HCT116 (cell line): ENCODE measurements at regions not wholly inside any gene's neighbourhood (a gene's known extent, or its start where the extent isn't known, plus 50 kb on each side); places are given as distances from the start of the nearest gene placed in this dataset.

Experiments used
- ATAC-seq: fragments of 200-7000 bp; cut with Tn5 transposase; 2 replicates; pipeline ENCODE4 v1.9.1; 2020; ENCODE audit warnings: mild to moderate bottlenecking, moderate library complexity
- BruUV-seq: library from RNA; stranded (reverse); fragments of 400-500 nt; replicated peaks from 2 replicates; lab custom pipeline; 2021; lab: Mats Ljungman, UMichigan
- CTCF ChIA-PET: fragments of 300-600 bp; sonication (Branson Sonifier 250); formaldehyde crosslinking; loops from one replicate; lab custom pipeline; 2021; ENCODE audit warnings: antibody characterized with exemption; lab: Charles Lee
- POLR2A ChIA-PET: fragments of 300-600, 350-600 bp; sonication (Branson Sonifier 250); formaldehyde crosslinking; loops from one replicate; lab custom pipeline; 2021; ENCODE audit warnings: antibody characterized with exemption; lab: Charles Lee
- RAD21 ChIA-PET, 2 experiments: fragments of 300-600 bp; sonication (Branson Sonifier 250); formaldehyde crosslinking; loops; one replicate each; lab custom pipeline; 2023; ENCODE audit warnings: low total read pairs in 2 of 2; ENCODE audit not compliant: uncharacterized antibody in 2 of 2, unreplicated experiment in 2 of 2, low non-redundant PET in 1 of 2; lab: Charles Lee
- DNase-seq: peaks from one replicate; pipeline ENCODE4 v3.0.0-alpha.2; 2010; ENCODE audit warnings: low read depth, low spot score
- H2AFZ ChIP-seq: fragments of 200-600 bp; shearing (Covaris generic), sonication (generic); 2 replicates; pipeline ENCODE4 v1.6.1; 2017; ENCODE audit warnings: low read depth, mixed run types, mixed read lengths, antibody characterized with exemption, low read length; ENCODE audit not compliant: poor library complexity, severe bottlenecking
- H3K27ac ChIP-seq: 2 replicates; pipeline ENCODE4 v1.5.1; 2012; ENCODE audit warnings: low read depth, low read length
- H3K27me3 ChIP-seq: fragments of 200-600 bp; sonication (generic); 2 replicates; pipeline ENCODE4 v1.6.1; 2016; ENCODE audit warnings: mixed run types, low read length, mixed read lengths; ENCODE audit not compliant: insufficient read depth
- H3K36me3 ChIP-seq, 2 experiments: fragments of 200-500 bp in 1 of 2; fragments of 200-600 bp in 1 of 2; sonication (Bioruptor generic) in 1 of 2; sonication (generic) in 1 of 2; 2 replicates each; pipeline versions ENCODE4 v1.5.1 to v1.6.1; 2014 to 2016; ENCODE audit warnings: low read length in 2 of 2, inconsistent platforms in 1 of 2, mixed read lengths in 1 of 2, mixed run types in 1 of 2; ENCODE audit not compliant: insufficient read depth in 2 of 2, control insufficient read depth in 1 of 2
- H3K4me1 ChIP-seq, 2 experiments: fragments of 200-600 bp in 1 of 2; sonication (generic) in 1 of 2; 2 replicates each; pipeline versions ENCODE4 v1.5.1 to v1.6.1; 2012 to 2017; ENCODE audit warnings: low read length in 2 of 2, inconsistent platforms in 1 of 2, mild to moderate bottlenecking in 1 of 2, mixed read lengths in 1 of 2, mixed run types in 1 of 2, moderate library complexity in 1 of 2; ENCODE audit not compliant: insufficient read depth in 2 of 2, control insufficient read depth in 1 of 2
- H3K4me2 ChIP-seq: fragments of 200-600 bp; sonication (generic); 2 replicates; pipeline ENCODE4 v1.6.1; 2017; ENCODE audit warnings: mixed run types, low read length, mixed read lengths
- H3K4me3 ChIP-seq, 2 experiments: fragments of 200-600 bp in 1 of 2; sonication (generic) in 1 of 2; replicated peaks in 1 of 2; 2 replicates each; pipeline ENCODE4 v1.5.1; 2011 to 2016; ENCODE audit warnings: low read length in 2 of 2, control low read depth in 1 of 2, low read depth in 1 of 2, mild to moderate bottlenecking in 1 of 2, mixed read lengths in 1 of 2, mixed run types in 1 of 2
- H3K79me2 ChIP-seq: fragments of 200-600 bp; sonication (generic); 2 replicates; pipeline ENCODE4 v1.6.1; 2017; ENCODE audit warnings: mild to moderate bottlenecking, mixed run types, low read length, moderate library complexity, mixed read lengths; ENCODE audit not compliant: insufficient read depth
- H3K9ac ChIP-seq: fragments of 200-600 bp; sonication (generic); 2 replicates; pipeline ENCODE4 v1.6.1; 2016; ENCODE audit warnings: low read length, mixed read lengths
- H3K9me2 ChIP-seq: fragments of 200-600 bp; sonication (generic), shearing (Covaris generic); 2 replicates; pipeline ENCODE4 v1.6.1; 2017; ENCODE audit warnings: mixed run types, mild to moderate bottlenecking, moderate library complexity; ENCODE audit not compliant: insufficient read depth
- H3K9me3 ChIP-seq, 2 experiments: fragments of 200-500 bp in 1 of 2; fragments of 200-600 bp in 1 of 2; sonication (Bioruptor generic) in 1 of 2; sonication (generic) in 1 of 2; 2 replicates each; pipeline ENCODE4 v1.6.1; 2014 to 2017; ENCODE audit warnings: low read length in 2 of 2, mixed read lengths in 2 of 2, inconsistent platforms in 1 of 2, low read depth in 1 of 2, mild to moderate bottlenecking in 1 of 2, mixed run types in 1 of 2, moderate library complexity in 1 of 2; ENCODE audit not compliant: control insufficient read depth in 1 of 2, insufficient read depth in 1 of 2
- H4K20me1 ChIP-seq: fragments of 200-600 bp; sonication (generic), shearing (Covaris generic); 2 replicates; pipeline ENCODE4 v1.6.1; 2017; ENCODE audit warnings: mixed run types, mild to moderate bottlenecking, moderate library complexity; ENCODE audit not compliant: insufficient read depth
- CBX3 ChIP-seq: IDR thresholded peaks from 2 replicates; pipeline ENCODE4 v1.6.1; 2012; ENCODE audit warnings: low read depth
- EGR1 ChIP-seq: IDR thresholded peaks from 2 replicates; pipeline ENCODE4 v1.6.1; 2012; ENCODE audit warnings: low read depth
- POLR2AphosphoS5 ChIP-seq: IDR thresholded peaks from 2 replicates; pipeline ENCODE4 v1.6.1; 2011; ENCODE audit warnings: mild to moderate bottlenecking, low read depth, low read length, moderate library complexity
- RAD21 ChIP-seq: IDR thresholded peaks from 2 replicates; pipeline ENCODE4 v1.6.1; 2012; ENCODE audit warnings: low read depth, mild to moderate bottlenecking
- SIN3A ChIP-seq: IDR thresholded peaks from 2 replicates; pipeline ENCODE4 v1.6.1; 2012; ENCODE audit warnings: low read depth
- YY1 ChIP-seq: IDR thresholded peaks from 2 replicates; pipeline ENCODE4 v1.6.1; 2011; ENCODE audit warnings: low read length, low read depth, moderate library complexity, mild to moderate bottlenecking; ENCODE audit not compliant: insufficient replicate concordance; ENCODE audit errors: extremely low read depth
- ZFX ChIP-seq: fragments of 450-650 bp; IDR thresholded peaks from 2 replicates; pipeline ENCODE4 v1.6.1; 2017
- ZNF274 ChIP-seq: fragments of 200-500 bp; sonication (Bioruptor generic); IDR thresholded peaks from 2 replicates; pipeline ENCODE4 v1.6.1; 2014; ENCODE audit warnings: mild to moderate bottlenecking, low read depth, low read length, inconsistent platforms
- intact Hi-C: fragments of 100-400 bp; cut with micrococcal nuclease; formaldehyde crosslinking; loops from 2 replicates; pipeline ENCODE4 v1.10.0; 2022
- TF ChIP-seq, protein P1 (sequence below): IDR thresholded peaks from 2 replicates; pipeline ENCODE4 v1.6.1; 2011; ENCODE audit warnings: mild to moderate bottlenecking, low read length, moderate library complexity; ENCODE audit not compliant: insufficient replicate concordance; ENCODE audit errors: extremely low read depth
- TF ChIP-seq, protein P2 (sequence below): IDR thresholded peaks from 2 replicates; pipeline ENCODE4 v1.6.1; 2012

DNA sequence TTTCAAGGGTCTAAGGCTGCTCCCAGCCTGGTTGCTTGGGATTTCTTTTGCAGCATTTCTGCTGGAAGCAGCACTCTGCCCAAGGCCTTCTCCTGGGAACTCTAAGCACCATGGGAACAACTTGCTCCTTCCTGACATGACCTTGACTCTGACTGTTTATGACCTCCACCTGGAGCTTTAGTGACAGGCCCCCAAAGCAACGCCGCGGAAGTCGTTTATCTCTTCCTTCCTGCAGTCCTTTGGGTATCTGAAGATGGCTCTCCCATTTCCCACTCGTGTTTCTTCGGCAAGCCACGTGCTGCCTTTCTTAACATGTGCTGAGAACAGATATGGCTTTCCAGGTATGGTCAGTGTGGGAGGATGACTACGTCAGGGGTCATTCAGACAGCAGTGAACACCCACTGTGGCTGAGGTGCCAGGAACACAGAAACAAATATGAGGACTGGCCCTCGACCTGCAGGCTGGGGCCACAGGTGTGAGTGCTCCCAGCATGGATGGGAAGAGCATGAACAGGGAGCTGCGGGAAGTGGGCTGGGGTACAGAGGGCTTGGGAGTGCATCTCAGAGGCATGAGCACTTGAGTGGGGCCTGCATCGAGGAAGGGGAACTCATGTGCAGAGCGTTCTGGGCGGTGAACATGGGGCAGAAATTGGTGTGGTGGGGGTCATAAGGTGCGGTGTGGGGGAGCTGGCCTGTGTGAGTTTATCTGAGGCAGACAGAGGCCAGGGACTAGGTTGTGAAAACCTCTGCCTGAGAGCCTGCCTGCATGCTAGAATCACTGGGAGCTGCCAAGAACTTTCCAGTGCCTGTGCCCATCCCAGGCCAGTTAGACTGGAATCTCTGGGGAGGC, 140.5 kb downstream of the TSN start:
- Histone ChIP-seq H3K27ac (no peak overlapping the region), H4K20me1 (no peaks in the 10 kb centered on the region), H3K79me2 (no peaks in the 10 kb centered on the region), H3K9ac (no peak overlapping the region), H3K9me3 (no peaks in the 10 kb centered on the region), H2AFZ (no peak overlapping the region), H3K36me3 (no peaks in the 10 kb centered on the region), H3K4me2 (no peak overlapping the region), H3K4me1 (no peaks in the 10 kb centered on the region), H3K9me2 (no peaks in the 10 kb centered on the region), H3K4me3 (no peak overlapping the region), H3K27me3 (no peaks in the 10 kb centered on the region)
- BruUV-seq, result no TSS peak
- TF ChIP-seq ZNF274 (no peak), ZFX (no peak), SIN3A (no peak), EGR1 (no peak), YY1 (no peak), POLR2AphosphoS5 (no peak), RAD21 (no peak), CBX3 (no peak)
- TF ChIP-seq, protein P1, sequence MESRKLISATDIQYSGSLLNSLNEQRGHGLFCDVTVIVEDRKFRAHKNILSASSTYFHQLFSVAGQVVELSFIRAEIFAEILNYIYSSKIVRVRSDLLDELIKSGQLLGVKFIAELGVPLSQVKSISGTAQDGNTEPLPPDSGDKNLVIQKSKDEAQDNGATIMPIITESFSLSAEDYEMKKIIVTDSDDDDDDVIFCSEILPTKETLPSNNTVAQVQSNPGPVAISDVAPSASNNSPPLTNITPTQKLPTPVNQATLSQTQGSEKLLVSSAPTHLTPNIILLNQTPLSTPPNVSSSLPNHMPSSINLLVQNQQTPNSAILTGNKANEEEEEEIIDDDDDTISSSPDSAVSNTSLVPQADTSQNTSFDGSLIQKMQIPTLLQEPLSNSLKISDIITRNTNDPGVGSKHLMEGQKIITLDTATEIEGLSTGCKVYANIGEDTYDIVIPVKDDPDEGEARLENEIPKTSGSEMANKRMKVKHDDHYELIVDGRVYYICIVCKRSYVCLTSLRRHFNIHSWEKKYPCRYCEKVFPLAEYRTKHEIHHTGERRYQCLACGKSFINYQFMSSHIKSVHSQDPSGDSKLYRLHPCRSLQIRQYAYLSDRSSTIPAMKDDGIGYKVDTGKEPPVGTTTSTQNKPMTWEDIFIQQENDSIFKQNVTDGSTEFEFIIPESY, result no peak
- TF ChIP-seq, protein P2, sequence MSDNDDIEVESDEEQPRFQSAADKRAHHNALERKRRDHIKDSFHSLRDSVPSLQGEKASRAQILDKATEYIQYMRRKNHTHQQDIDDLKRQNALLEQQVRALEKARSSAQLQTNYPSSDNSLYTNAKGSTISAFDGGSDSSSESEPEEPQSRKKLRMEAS, result no peak
- ChIA-PET POLR2A (no interaction called here), CTCF (no interaction called here), RAD21 (no interaction called here)
- ATAC-seq (no peak), DNase-seq (no peak)
- intact Hi-C loops, result no loop called here
